ENCODE measurements at regions not wholly inside any gene's neighbourhood (a gene's known extent, or its start where the extent isn't known, plus 50 kb on each side); places are given as distances from the start of the nearest gene placed in this dataset.

- DNase-seq (ENCODE audit: extremely low read depth in 1 of 11, low read depth in 9 of 11, low spot score in 4 of 11): no peak
Observed at GRCh38 chr10:21095073-21095472, 198.0 kb upstream of the NEBL start.

GRCh38 chr10:21092683-21093524 lies 195.8 kb upstream of the NEBL start:
- no peak for DNase-seq (ENCODE audit: extremely low read depth in 1 of 11, low read depth in 9 of 11, low spot score in 4 of 11)

- no peak for DNase-seq (ENCODE audit: extremely low read depth in 1 of 11, low read depth in 9 of 11, low spot score in 4 of 11)
Observed at GRCh38 chr10:21090609-21091082, 193.5 kb upstream of the NEBL start.

GRCh38 chr10:21087476-21087875 lies 190.4 kb upstream of the NEBL start:
- no peak for DNase-seq (ENCODE audit: extremely low read depth in 1 of 11, low read depth in 9 of 11, low spot score in 4 of 11)

- DNase-seq (ENCODE audit: extremely low read depth in 1 of 11, low read depth in 9 of 11, low spot score in 4 of 11): no peak
Observed at GRCh38 chr10:21084700-21085099, 187.6 kb upstream of the NEBL start.

GRCh38 chr10:21083861-21084260 lies 186.8 kb upstream of the NEBL start:
- no peak for DNase-seq (ENCODE audit: extremely low read depth in 1 of 11, low read depth in 9 of 11, low spot score in 4 of 11)

GRCh38 chr10:21082206-21082605 lies 185.1 kb upstream of the NEBL start:
- DNase-seq (ENCODE audit: extremely low read depth in 1 of 11, low read depth in 9 of 11, low spot score in 4 of 11): no peak

- no peak for DNase-seq (ENCODE audit: extremely low read depth in 1 of 11, low read depth in 9 of 11, low spot score in 4 of 11)
Observed at GRCh38 chr10:21080261-21080660, 183.2 kb upstream of the NEBL start.

GRCh38 chr10:21079330-21079658 lies 182.2 kb upstream of the NEBL start:
- DNase-seq (ENCODE audit: extremely low read depth in 1 of 11, low read depth in 9 of 11, low spot score in 4 of 11): no peak

- peak; percentile 54 to 75 (median 65) for DNase-seq (ENCODE audit: extremely low read depth in 1 of 11, low read depth in 9 of 11, low spot score in 4 of 11)
Observed at GRCh38 chr10:21078410-21079329, 181.6 kb upstream of the NEBL start.

- no peak for DNase-seq (ENCODE audit: extremely low read depth in 1 of 11, low read depth in 9 of 11, low spot score in 4 of 11)
Observed at GRCh38 chr10:21077681-21078080, 180.6 kb upstream of the NEBL start.

GRCh38 chr10:21076381-21076780 lies 179.3 kb upstream of the NEBL start:
- DNase-seq (ENCODE audit: extremely low read depth in 1 of 11, low read depth in 9 of 11, low spot score in 4 of 11): no peak

- no peak for DNase-seq (ENCODE audit: extremely low read depth in 1 of 11, low read depth in 9 of 11, low spot score in 4 of 11)
Observed at GRCh38 chr10:21075880-21076279, 178.8 kb upstream of the NEBL start.

- no peak for DNase-seq (ENCODE audit: extremely low read depth in 1 of 11, low read depth in 9 of 11, low spot score in 4 of 11)
Observed at GRCh38 chr10:21071001-21071673, 174.0 kb upstream of the NEBL start.

- DNase-seq (ENCODE audit: extremely low read depth in 1 of 11, low read depth in 9 of 11, low spot score in 4 of 11): no peak
Observed at GRCh38 chr10:21069929-21070700, 173.0 kb upstream of the NEBL start.

GRCh38 chr10:21069278-21069677 lies 172.2 kb upstream of the NEBL start:
- DNase-seq (ENCODE audit: extremely low read depth in 1 of 11, low read depth in 9 of 11, low spot score in 4 of 11): no peak

GRCh38 chr10:21068026-21068656 lies 171.0 kb upstream of the NEBL start:
- no peak for DNase-seq (ENCODE audit: extremely low read depth in 1 of 11, low read depth in 9 of 11, low spot score in 4 of 11)

GRCh38 chr10:21065621-21066248 lies 168.6 kb upstream of the NEBL start:
- DNase-seq (ENCODE audit: extremely low read depth in 1 of 11, low read depth in 9 of 11, low spot score in 4 of 11): no peak
